Natural killer cell (primary cell): ENCODE measurements at regions not wholly inside any gene's neighbourhood (a gene's known extent, or its start where the extent isn't known, plus 50 kb on each side); places are given as distances from the start of the nearest gene placed in this dataset.

Source experiments
- ATAC-seq, 3 donors: fragments of 150-1000 bp in 2 of 3; fragments of 200-7000 bp in 1 of 3; cut with Tn5 transposase; 1 replicate in 1 of 3; 2 replicates in 2 of 3; pipeline ENCODE4 v1.10.0; 2021; ENCODE audit warnings: mild to moderate bottlenecking in 2 of 3, moderate library complexity in 2 of 3
- DNase-seq, 2 donors: peaks; one replicate each; pipeline versions ENCODE4 v3.0.0 to v3.0.0-alpha.2; 2013 to 2021; ENCODE audit warnings: mixed read lengths in 1 of 2
- H3K27ac ChIP-seq: one replicate; pipeline ENCODE4 v1.5.1; 2013; ENCODE audit warnings: mild to moderate bottlenecking, low read length
- H3K27me3 ChIP-seq: one replicate; pipeline ENCODE4 v1.6.1; 2013; ENCODE audit warnings: low read length; ENCODE audit not compliant: control insufficient read depth, insufficient read depth
- H3K36me3 ChIP-seq: one replicate; pipeline ENCODE4 v1.6.1; 2013; ENCODE audit warnings: low read length; ENCODE audit not compliant: control insufficient read depth, insufficient read depth
- H3K4me1 ChIP-seq: one replicate; pipeline ENCODE4 v1.6.1; 2013; ENCODE audit warnings: low read length; ENCODE audit not compliant: control insufficient read depth, insufficient read depth
- H3K4me3 ChIP-seq: one replicate; pipeline ENCODE4 v1.5.1; 2013; ENCODE audit warnings: low read length
- H3K9me3 ChIP-seq: one replicate; pipeline ENCODE4 v1.6.1; 2013; ENCODE audit warnings: low read length; ENCODE audit not compliant: control insufficient read depth, insufficient read depth
- H3K27ac Mint-ChIP-seq, 2 donors: one replicate each; pipeline ENCODE4 v1.8.0; 2022; ENCODE audit warnings: mild to moderate bottlenecking in 2 of 2, mixed read lengths in 2 of 2, moderate library complexity in 1 of 2
- H3K27me3 Mint-ChIP-seq, 2 donors: one replicate each; pipeline ENCODE4 v1.8.0; 2022; ENCODE audit warnings: low read depth in 2 of 2, mixed read lengths in 2 of 2
- H3K36me3 Mint-ChIP-seq: one replicate; pipeline ENCODE4 v1.8.0; 2022; ENCODE audit warnings: mixed read lengths
- H3K4me1 Mint-ChIP-seq, 2 donors: one replicate each; pipeline ENCODE4 v1.8.0; 2022; ENCODE audit warnings: mixed read lengths in 2 of 2
- H3K4me3 Mint-ChIP-seq: one replicate; pipeline ENCODE4 v1.8.0; 2022; ENCODE audit warnings: mild to moderate bottlenecking, moderate library complexity, mixed read lengths
- H3K9me3 Mint-ChIP-seq, 2 donors: one replicate each; pipeline ENCODE4 v1.8.0; 2022; ENCODE audit warnings: mixed read lengths in 2 of 2
- CTCF ChIP-seq: fragments of 200-600 bp; IDR thresholded peaks from one replicate; pipeline ENCODE4 v1.8.0; 2022; ENCODE audit warnings: antibody characterized with exemption
- WGBS: methylation state at CpG from one replicate; pipeline ENCODE4 v1.1.7; 2013; ENCODE audit warnings: missing lambda C conversion rate; ENCODE audit not compliant: insufficient coverage; 5-methylcytosine and 5-hydroxymethylcytosine counted together
- intact Hi-C: fragments of 100-400 bp; cut with micrococcal nuclease; formaldehyde crosslinking; loops from one replicate; pipeline ENCODE4 v1.14.2; 2022

- Mint-ChIP-seq H3K4me3 (no peak overlapping the region), H3K9me3 (no peaks in the 10 kb centered on the region), H3K36me3 (peaks cover 7% of the 10 kb centered on the region), H3K27me3 (peaks cover 0 to 5% of the 10 kb centered on the region in 2 donors), H3K27ac (no peak overlapping the region), H3K4me1 (no peaks in the 10 kb centered on the region)
- ATAC-seq (no peak), DNase-seq (no peak)
- no peak for TF ChIP-seq CTCF
- no peak overlapping the region for H3K27ac ChIP-seq
- no peaks in the 10 kb centered on the region for H3K4me1 ChIP-seq
- WGBS, result 91% methylated on average over 5 of the region's 5 CpGs
- no peaks in the 10 kb centered on the region for H3K27me3 ChIP-seq
- no peak overlapping the region for H3K4me3 ChIP-seq
- intact Hi-C loops, result no loop called here
- peaks cover 3% of the 10 kb centered on the region for H3K9me3 ChIP-seq
- no peaks in the 10 kb centered on the region for H3K36me3 ChIP-seq
Measured at GRCh38 chr2:128808462-128809258, 490.0 kb upstream of the HS6ST1 start.

DNA sequence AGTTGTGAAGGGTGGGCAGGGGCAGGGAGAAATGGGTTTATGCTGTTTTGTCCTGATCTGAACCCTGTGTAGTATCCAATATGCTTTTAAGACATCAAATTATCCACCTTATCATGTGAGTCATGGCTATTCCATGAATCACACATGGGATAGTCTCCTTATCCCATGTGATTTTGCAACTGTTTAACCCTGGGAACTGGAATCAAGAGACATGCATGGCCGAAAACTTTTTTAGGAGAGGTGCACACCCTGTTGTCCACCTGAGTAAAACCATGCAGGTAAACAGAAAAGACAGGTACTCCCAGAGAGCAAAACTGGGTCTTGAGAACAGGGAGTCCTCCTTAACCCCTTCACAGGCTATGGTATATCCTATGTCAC, 490.6 kb upstream of the HS6ST1 start:
- WGBS, result 90% methylated on average over 1 of the region's 1 CpG
- Histone ChIP-seq H3K4me1 (no peaks in the 10 kb centered on the region), H3K4me3 (no peak overlapping the region), H3K9me3 (peaks cover 3% of the 10 kb centered on the region), H3K27ac (no peak overlapping the region), H3K36me3 (no peaks in the 10 kb centered on the region), H3K27me3 (no peaks in the 10 kb centered on the region)
- Mint-ChIP-seq H3K27me3 (peaks cover 0 to 5% of the 10 kb centered on the region in 2 donors), H3K36me3 (peaks cover 7% of the 10 kb centered on the region), H3K27ac (no peak overlapping the region), H3K9me3 (no peaks in the 10 kb centered on the region), H3K4me1 (no peaks in the 10 kb centered on the region), H3K4me3 (no peak overlapping the region)
- no peak for DNase-seq
- TF ChIP-seq CTCF, result no peak
- no peak for ATAC-seq
- intact Hi-C loops, result no loop called here

DNA sequence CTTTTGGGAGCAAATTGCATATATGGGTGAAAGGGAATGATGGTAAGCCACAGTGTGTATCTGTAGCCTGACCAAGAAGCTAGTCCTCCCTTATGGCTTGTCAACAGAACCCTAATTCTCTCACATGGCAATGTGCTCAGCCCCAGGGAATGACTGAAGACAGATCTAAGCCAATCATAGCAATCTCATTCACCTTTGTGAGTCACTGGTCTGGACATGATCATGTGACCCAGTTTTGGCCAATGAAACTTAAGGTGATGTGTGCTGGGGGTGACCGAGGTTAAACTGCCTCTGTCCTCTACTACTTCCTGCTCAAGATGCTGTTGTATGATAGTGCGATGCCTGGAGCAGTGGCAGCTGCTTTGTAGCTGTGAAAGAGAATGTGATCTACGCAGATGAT, 491.2 kb upstream of the HS6ST1 start:
- no peaks in the 10 kb centered on the region for H3K27me3 ChIP-seq
- H3K36me3 ChIP-seq, result no peaks in the 10 kb centered on the region
- WGBS, result 45% methylated on average over 3 of the region's 3 CpGs
- ATAC-seq (no peak), DNase-seq (no peak)
- H3K27ac ChIP-seq, result no peak overlapping the region
- Mint-ChIP-seq H3K4me3 (no peak overlapping the region), H3K27ac (no peak overlapping the region), H3K9me3 (no peaks in the 10 kb centered on the region), H3K36me3 (peaks cover 7% of the 10 kb centered on the region), H3K27me3 (peaks cover 0 to 5% of the 10 kb centered on the region in 2 donors), H3K4me1 (no peaks in the 10 kb centered on the region)
- intact Hi-C loops, result no loop called here
- no peak overlapping the region for H3K4me3 ChIP-seq
- no peak for TF ChIP-seq CTCF
- H3K9me3 ChIP-seq, result peaks cover 3% of the 10 kb centered on the region
- no peaks in the 10 kb centered on the region for H3K4me1 ChIP-seq
